ENCODE measurements at regions not wholly inside any gene's neighbourhood (a gene's known extent, or its start where the extent isn't known, plus 50 kb on each side); places are given as distances from the start of the nearest gene placed in this dataset.
A peak's percentile ranks its signal among the peaks of the same experiment; 100 is the strongest.

GRCh38 chr5:146965761-146966659 lies 87.5 kb upstream of the PPP2R2B start:
- ChIA-PET CTCF (interaction anchor here (0.6 to 7.2 kb wide), 26 partner anchors 9 to 468 kb away, joined by 3 to 130 read pairs (median 5); no protein-coding TSS in a partner anchor), POLR2A (no interaction called here)
- TF ChIP-seq CTCF (IDR thresholded peaks at IDR 0.05; ENCODE audit: insufficient read depth, low read depth, low read length) = peak; percentile 68
- H3K36me3 ChIP-seq (ENCODE audit: control insufficient read depth, insufficient read depth, low read length) = no peaks in the 10 kb centered on the region
- DNase-seq (ENCODE audit: low read depth) = peak; percentile 11
- H3K27me3 ChIP-seq (ENCODE audit: control insufficient read depth, insufficient read depth, low read length) = no peaks in the 10 kb centered on the region
- no peak overlapping the region for H3K4me3 ChIP-seq (ENCODE audit: low read depth, low read length)

- CTCF ChIA-PET = interaction anchor here (1.0 to 7.2 kb wide), 5 partner anchors 21 to 440 kb away, joined by 3 to 130 read pairs (median 11); no protein-coding TSS in a partner anchor
- H3K27me3 ChIP-seq (ENCODE audit: control insufficient read depth, insufficient read depth, low read length) = no peaks in the 10 kb centered on the region
- DNase-seq (ENCODE audit: low read depth) = no peak
- no peaks in the 10 kb centered on the region for H3K36me3 ChIP-seq (ENCODE audit: control insufficient read depth, insufficient read depth, low read length)
- POLR2A ChIA-PET = no interaction called here
- no peak overlapping the region for H3K4me3 ChIP-seq (ENCODE audit: low read depth, low read length)
- TF ChIP-seq CTCF (IDR thresholded peaks at IDR 0.05; ENCODE audit: insufficient read depth, low read depth, low read length) = no peak
Measured at GRCh38 chr5:146967646-146968045, 89.1 kb upstream of the PPP2R2B start.

- ChIA-PET POLR2A (no interaction called here), CTCF (no interaction called here)
- TF ChIP-seq CTCF (IDR thresholded peaks at IDR 0.05; ENCODE audit: insufficient read depth, low read depth, low read length) = no peak
- DNase-seq (ENCODE audit: low read depth) = no peak
- no peaks in the 10 kb centered on the region for H3K36me3 ChIP-seq (ENCODE audit: control insufficient read depth, insufficient read depth, low read length)
- H3K27me3 ChIP-seq (ENCODE audit: control insufficient read depth, insufficient read depth, low read length) = no peaks in the 10 kb centered on the region
- no peak overlapping the region for H3K4me3 ChIP-seq (ENCODE audit: low read depth, low read length)
Measured at GRCh38 chr5:146971401-146971800, 92.8 kb upstream of the PPP2R2B start.

GRCh38 chr5:146986469-146986868 lies 107.9 kb upstream of the PPP2R2B start:
- CTCF ChIA-PET = no interaction called here
- no peak for TF ChIP-seq CTCF (IDR thresholded peaks at IDR 0.05; ENCODE audit: insufficient read depth, low read depth, low read length)
- H3K4me3 ChIP-seq (ENCODE audit: low read depth, low read length) = no peak overlapping the region
- no peaks in the 10 kb centered on the region for H3K36me3 ChIP-seq (ENCODE audit: control insufficient read depth, insufficient read depth, low read length)
- POLR2A ChIA-PET = no interaction called here
- DNase-seq (ENCODE audit: low read depth) = no peak
- H3K27me3 ChIP-seq (ENCODE audit: control insufficient read depth, insufficient read depth, low read length) = no peaks in the 10 kb centered on the region

GRCh38 chr5:146993876-146994530 lies 115.4 kb upstream of the PPP2R2B start:
- no peak for DNase-seq (ENCODE audit: low read depth)
- ChIA-PET POLR2A (no interaction called here), CTCF (no interaction called here)
- Histone ChIP-seq H3K36me3 (ENCODE audit: control insufficient read depth, insufficient read depth, low read length) (no peaks in the 10 kb centered on the region), H3K27me3 (ENCODE audit: control insufficient read depth, insufficient read depth, low read length) (no peaks in the 10 kb centered on the region), H3K4me3 (ENCODE audit: low read depth, low read length) (no peak overlapping the region)
- TF ChIP-seq CTCF (IDR thresholded peaks at IDR 0.05; ENCODE audit: insufficient read depth, low read depth, low read length) = no peak

Data from BJ (cell line).